Prostate gland (tissue), 2 donors: ENCODE measurements at regions not wholly inside any gene's neighbourhood (a gene's known extent, or its start where the extent isn't known, plus 50 kb on each side); places are given as distances from the start of the nearest gene placed in this dataset.

Experiments
- POLR2A ChIP-seq: fragments of 450-650 bp; IDR thresholded peaks from one replicate; pipeline ENCODE4 v1.6.1; 2016; ENCODE audit warnings: antibody characterized with exemption, mild to moderate bottlenecking
- POLR2AphosphoS5 ChIP-seq: sonication (generic); formaldehyde crosslinking; IDR thresholded peaks from one replicate; pipeline ENCODE4 v1.6.1; 2017; ENCODE audit warnings: antibody characterized with exemption
- TF ChIP-seq, protein P1 (sequence below), 4 experiments: fragments of 200-600 bp in 2 of 4; fragments of 450-650 bp in 2 of 4; sonication (generic) in 2 of 4; IDR thresholded peaks; 1 replicate in 3 of 4; 2 replicates in 1 of 4; pipeline ENCODE4 v1.5.1; 2016 to 2019; ENCODE audit warnings: antibody characterized with exemption in 4 of 4, mild to moderate bottlenecking in 2 of 4, moderate library complexity in 2 of 4

DNA sequence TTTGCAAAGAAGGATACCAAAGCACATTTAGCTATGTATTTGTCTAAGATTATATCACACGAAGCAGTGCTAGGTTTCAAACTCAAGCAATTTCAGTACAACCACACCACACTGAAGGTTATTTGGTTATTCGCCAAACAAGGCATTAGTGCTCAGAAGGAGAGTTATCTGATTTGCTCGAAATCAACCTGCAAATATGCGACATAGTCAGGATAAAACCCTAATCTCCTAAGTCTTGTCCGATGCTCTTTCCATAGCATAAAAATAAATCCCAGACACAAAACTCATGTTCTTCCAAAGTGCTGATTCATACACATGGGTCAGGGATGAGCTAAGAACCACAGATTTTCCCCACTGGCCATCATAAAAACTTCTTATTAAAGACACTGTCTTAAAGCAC, 1288.0 kb upstream of the SORCS1 start:
- TF ChIP-seq, protein P1, sequence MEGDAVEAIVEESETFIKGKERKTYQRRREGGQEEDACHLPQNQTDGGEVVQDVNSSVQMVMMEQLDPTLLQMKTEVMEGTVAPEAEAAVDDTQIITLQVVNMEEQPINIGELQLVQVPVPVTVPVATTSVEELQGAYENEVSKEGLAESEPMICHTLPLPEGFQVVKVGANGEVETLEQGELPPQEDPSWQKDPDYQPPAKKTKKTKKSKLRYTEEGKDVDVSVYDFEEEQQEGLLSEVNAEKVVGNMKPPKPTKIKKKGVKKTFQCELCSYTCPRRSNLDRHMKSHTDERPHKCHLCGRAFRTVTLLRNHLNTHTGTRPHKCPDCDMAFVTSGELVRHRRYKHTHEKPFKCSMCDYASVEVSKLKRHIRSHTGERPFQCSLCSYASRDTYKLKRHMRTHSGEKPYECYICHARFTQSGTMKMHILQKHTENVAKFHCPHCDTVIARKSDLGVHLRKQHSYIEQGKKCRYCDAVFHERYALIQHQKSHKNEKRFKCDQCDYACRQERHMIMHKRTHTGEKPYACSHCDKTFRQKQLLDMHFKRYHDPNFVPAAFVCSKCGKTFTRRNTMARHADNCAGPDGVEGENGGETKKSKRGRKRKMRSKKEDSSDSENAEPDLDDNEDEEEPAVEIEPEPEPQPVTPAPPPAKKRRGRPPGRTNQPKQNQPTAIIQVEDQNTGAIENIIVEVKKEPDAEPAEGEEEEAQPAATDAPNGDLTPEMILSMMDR (IDR thresholded peaks at IDR 0.05): no peak
- TF ChIP-seq POLR2A (no peak), POLR2AphosphoS5 (no peak)
